ENCODE measurements at regions not wholly inside any gene's neighbourhood (a gene's known extent, or its start where the extent isn't known, plus 50 kb on each side); places are given as distances from the start of the nearest gene placed in this dataset.

- TF ChIP-seq MTA2 (IDR thresholded peaks at IDR 0.05; ENCODE audit: low read depth) = no peak
- TF ChIP-seq EZH2 (IDR thresholded peaks at IDR 0.05; ENCODE audit: borderline replicate concordance, control insufficient read depth, low read depth, low read length) = no peak
- no peak for TF ChIP-seq EP300 (IDR thresholded peaks at IDR 0.05; ENCODE audit: borderline replicate concordance in 1 of 2, control insufficient read depth in 1 of 2, low read depth in 2 of 2, low read length in 2 of 2)
- TF ChIP-seq CTCF (IDR thresholded peaks at IDR 0.05 in 2 of 3, conservative IDR thresholded peaks at IDR 0.05 in 1 of 3; ENCODE audit: control insufficient read depth in 2 of 3, extremely low read depth in 1 of 3, insufficient read depth in 1 of 3, low read depth in 3 of 3, low read length in 3 of 3) = no peak
- no peak for TF ChIP-seq RFX5 (IDR thresholded peaks at IDR 0.05; ENCODE audit: low read depth, low read length)
- TF ChIP-seq IKZF1 (conservative IDR thresholded peaks at IDR 0.05) = no peak
- no peak for TF ChIP-seq RAD21 (IDR thresholded peaks at IDR 0.05; ENCODE audit: insufficient read depth, low read depth, low read length)
- TF ChIP-seq GABPA (IDR thresholded peaks at IDR 0.05; ENCODE audit: low read depth) = no peak
Measured at GRCh38 chr3:154050216-154050615, 71.0 kb upstream of the ARHGEF26 start.

All from GM12878 (cell line).